GM12873 (cell line): ENCODE measurements at regions not wholly inside any gene's neighbourhood (a gene's known extent, or its start where the extent isn't known, plus 50 kb on each side); places are given as distances from the start of the nearest gene placed in this dataset.

Experiments
- TF ChIP-seq, protein P1 (sequence below): IDR thresholded peaks from 2 replicates; pipeline ENCODE4 v1.5.1; 2012; ENCODE audit warnings: low read depth, mild to moderate bottlenecking, moderate library complexity, low read length, control low read depth; ENCODE audit not compliant: insufficient read depth; ENCODE audit errors: missing control alignments

DNA sequence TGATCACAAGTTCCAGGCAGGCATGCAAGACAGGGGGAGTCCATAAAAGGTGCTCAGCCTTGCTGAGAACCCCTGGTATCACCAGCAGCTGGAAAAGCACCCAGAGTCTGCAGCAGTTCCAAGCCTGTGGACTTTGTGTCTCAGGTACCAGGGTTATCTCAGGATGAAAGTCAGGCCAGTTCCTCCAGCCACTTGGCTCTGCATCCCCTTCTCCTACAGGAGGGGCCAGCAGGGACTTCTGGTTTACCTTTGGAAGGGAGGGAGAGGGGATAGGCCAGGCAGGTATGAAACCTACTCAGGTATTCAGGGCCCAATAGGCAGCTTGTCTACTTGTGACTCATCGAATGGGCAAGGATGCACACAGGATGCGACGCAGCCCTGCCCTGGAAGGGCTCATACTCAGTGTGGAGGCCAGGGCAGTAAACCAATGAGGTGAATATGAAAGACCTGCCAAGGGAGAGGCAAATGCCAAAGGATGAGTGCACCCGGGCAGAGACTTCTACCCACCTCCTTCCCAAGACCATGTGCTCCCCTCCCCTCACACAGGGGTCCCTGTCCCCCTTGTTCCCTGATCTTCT lies 148.2 kb downstream of the SLC38A6 start:
- TF ChIP-seq, protein P1, sequence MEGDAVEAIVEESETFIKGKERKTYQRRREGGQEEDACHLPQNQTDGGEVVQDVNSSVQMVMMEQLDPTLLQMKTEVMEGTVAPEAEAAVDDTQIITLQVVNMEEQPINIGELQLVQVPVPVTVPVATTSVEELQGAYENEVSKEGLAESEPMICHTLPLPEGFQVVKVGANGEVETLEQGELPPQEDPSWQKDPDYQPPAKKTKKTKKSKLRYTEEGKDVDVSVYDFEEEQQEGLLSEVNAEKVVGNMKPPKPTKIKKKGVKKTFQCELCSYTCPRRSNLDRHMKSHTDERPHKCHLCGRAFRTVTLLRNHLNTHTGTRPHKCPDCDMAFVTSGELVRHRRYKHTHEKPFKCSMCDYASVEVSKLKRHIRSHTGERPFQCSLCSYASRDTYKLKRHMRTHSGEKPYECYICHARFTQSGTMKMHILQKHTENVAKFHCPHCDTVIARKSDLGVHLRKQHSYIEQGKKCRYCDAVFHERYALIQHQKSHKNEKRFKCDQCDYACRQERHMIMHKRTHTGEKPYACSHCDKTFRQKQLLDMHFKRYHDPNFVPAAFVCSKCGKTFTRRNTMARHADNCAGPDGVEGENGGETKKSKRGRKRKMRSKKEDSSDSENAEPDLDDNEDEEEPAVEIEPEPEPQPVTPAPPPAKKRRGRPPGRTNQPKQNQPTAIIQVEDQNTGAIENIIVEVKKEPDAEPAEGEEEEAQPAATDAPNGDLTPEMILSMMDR: no peak

GRCh38 chr14:61128382-61129167 lies 147.5 kb downstream of the SLC38A6 start:
- TF ChIP-seq, protein P1: no peak

- TF ChIP-seq, protein P1: no peak
These were observed 145.8 kb downstream of the SLC38A6 start for GRCh38 chr14:61126603-61127498.

- TF ChIP-seq, protein P1: no peak
These were observed 145.0 kb downstream of the SLC38A6 start for GRCh38 chr14:61125867-61126572.

DNA sequence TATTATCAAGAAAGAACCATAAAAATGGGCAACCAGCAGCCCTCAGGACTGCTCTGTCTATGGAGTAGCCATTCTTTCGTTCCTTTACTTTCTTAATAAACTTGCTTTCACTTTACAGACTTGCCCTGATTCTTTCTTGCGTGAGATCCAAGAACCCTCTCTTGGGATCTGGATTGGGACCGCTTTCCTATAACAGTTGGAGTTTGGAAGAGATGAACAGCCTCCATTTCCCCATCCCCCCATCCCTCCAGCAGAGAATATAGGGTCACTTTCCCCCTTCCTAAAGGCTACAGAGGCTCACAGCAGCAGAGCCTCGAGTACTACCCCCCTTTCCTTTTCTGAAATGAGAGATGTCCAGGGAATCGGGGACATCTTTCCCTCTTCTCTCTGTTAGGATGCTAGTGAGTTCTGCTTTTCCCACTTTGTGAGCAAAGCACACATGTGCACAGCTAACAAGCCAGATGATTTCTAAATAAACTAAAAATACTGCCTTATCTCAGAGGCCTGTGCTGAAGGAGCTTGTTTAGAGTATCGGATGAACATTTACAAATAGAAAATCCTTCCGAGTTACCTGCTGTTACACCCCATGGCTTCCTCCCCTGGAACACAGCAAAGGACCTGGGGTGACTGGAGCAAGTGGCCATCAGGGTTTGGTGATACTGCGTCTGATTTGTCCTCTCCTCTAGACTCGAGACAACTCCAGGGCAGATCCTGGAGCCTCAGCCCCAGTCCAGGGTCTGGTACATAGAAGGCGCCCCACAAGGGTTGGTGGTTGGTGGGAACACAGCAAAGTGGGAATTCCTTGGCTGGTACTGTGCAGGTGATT lies 144.2 kb downstream of the SLC38A6 start:
- TF ChIP-seq, protein P1: no peak

- TF ChIP-seq, protein P1: no peak
These were observed 141.8 kb downstream of the SLC38A6 start for GRCh38 chr14:61122862-61123261.
